ENCODE measurements at regions not wholly inside any gene's neighbourhood (a gene's known extent, or its start where the extent isn't known, plus 50 kb on each side); places are given as distances from the start of the nearest gene placed in this dataset.

DNA sequence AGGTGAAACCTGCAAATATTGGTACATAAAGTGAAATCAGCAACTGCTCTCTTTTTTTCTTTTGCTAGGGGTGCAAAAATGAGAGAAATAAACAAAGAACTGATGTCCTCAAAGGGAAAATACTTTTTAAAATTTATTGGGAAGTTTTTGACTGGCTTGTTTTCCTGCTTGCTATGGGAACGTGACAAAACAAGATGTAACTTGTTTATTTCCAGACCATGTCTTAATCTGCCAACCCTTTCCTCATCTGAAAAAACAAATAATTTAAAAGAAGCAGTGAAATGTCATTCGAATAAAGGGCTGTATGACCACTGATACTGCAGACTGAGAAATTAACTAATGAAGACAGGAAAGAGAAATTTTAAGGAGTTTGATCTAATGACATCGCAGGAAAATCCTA is 221.9 kb downstream of the CBLN4 start:
- no peak for DNase-seq

GRCh38 chr20:55782912-55783253 is 222.4 kb downstream of the CBLN4 start:
- no peak for DNase-seq

DNA sequence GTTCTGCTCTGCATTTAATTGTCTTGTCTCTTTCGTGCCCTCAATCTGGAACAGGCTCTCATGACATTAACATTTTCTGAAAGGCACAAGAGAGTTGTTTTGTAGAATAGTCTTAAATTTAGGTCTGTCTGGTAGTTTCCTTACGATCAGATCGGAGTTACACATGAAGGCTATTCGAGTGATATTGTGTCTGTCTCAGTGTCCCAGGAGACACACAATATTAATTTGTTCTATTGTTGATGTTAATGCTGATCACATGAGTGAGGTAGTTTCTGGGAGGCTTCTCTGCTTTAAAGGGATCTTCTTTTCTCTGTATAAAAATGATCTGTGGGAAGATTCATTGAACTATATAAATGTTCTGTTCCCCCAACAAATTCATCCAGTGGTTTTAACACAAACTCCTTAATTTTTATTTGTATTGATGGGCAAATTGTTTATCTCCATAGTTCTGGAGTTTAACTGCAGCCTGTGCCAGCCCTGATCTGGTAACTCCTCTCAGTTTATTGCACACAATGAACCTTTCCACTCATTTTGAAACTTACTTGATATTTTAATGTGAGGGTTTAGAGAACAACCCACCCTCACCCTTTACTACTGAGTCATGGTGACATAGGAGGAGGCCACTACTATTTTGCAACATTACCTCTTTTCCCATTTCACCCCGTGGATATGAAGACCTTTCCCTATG is 223.0 kb downstream of the CBLN4 start:
- DNase-seq, result no peak

DNA sequence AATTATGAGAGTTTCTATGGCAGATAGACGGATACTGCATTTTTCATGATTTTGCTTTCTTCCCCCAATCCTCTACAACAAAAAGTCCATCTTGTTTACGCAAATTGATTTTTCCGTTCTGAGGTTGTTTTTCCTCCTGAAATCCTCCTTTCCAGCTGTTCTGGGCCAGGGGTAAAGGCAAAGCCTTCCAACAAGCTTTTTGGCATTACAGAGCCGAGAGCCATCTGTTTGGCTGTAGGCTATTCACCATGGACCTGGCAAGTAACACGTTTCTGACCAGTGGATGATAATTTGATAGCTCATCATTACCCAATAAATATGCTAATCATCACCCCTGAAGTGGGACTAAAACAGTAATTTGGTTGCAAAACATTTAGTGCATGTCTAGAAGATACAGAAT is 226.5 kb downstream of the CBLN4 start:
- DNase-seq, result no peak

DNA sequence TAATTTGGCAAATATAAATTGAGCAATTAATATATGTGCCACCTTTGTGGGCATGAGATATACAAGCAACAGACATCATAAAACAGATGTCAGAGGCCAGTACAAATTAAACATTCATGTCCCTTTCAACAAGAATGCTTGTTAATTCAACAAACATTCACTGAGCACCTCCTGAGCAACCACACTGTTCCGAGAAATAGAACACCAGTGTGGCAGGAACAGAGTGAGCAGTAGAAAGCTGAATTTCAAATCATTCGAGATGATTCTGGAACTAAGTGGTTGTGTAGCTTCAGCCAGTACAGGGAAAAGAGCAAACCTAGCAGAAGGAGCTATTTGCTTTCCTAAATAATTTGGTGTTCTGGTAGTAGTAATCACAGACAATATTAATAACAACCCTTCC is 227.7 kb downstream of the CBLN4 start:
- DNase-seq, result no peak

DNA sequence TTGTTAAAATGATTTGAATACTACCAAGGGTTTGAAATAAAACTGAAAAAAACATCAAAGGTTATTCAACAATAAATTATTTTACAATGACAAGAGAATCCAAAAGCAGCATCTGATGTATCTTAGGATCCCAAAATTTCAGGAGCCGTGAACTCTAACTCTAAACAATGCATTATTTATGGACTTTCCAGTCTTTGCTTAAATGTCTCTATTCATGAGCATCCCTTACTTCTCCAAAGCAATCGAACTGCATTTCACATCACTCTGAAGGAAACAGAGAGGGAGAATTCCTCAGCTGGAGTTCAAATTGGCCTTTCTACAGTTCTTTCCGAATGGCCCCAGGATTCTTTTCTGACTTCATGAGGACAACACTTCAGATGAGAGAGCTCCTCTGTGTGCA is 229.1 kb downstream of the CBLN4 start:
- no peak for DNase-seq

- DNase-seq, result no peak
Observed at GRCh38 chr20:55774628-55775027, 230.7 kb downstream of the CBLN4 start.

DNA sequence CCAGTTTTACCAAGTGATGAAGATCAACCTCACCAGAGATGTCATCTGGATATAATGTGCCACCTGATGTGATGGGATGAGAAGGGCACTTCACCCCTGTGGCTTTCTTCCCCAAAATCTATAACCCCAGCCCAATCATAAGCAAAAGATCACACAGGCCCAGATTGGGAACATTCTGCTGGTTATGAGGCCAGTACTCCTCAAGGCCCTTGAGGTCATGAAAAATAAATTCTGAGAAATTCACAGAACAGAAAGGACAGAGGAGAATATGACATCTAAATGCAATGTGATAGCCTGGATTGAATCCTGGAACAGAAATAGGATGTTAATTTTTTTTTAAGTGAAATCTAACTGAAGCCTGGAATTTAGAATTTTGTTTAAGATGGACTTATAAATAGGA is 243.5 kb downstream of the CBLN4 start:
- no peak for DNase-seq

DNA sequence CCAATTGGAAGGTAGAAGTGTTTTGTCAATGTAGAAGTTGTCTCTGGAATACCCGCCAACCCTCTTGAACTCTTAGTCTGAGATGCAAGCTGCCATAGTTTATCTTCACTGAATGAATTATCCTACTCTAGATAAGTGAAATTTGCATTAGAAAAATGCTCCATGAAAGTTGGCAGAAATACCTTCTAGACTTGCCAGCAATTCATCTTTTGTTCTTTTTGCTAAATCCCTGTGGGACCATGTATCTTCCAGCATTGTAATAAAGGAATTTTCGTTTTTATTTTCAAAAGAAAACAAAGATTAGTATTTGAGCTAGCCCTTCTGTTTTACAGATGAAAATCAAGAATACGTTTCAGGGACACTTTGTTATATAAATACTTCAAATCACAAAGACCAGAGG is 244.2 kb downstream of the CBLN4 start:
- no peak for DNase-seq

DNA sequence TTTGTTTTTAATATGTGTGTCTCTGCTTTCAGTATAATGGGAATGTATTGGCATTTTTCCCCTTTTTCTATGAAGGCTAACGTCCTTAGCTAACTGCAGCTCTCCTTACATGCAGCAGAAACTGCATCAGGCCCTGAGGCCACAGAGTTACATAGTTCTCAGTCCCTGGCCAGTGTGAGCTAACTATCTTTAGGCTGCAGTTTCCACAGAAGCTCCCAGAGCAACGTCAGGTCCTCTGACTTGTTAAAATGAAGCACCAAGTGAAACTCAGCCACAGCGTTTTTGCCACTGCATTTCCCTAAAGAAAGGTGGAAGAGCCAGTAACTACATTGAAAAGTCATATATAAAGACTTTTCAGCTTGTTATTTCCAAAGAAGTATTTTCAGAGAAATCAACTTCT is 244.7 kb downstream of the CBLN4 start:
- no peak for DNase-seq

DNA sequence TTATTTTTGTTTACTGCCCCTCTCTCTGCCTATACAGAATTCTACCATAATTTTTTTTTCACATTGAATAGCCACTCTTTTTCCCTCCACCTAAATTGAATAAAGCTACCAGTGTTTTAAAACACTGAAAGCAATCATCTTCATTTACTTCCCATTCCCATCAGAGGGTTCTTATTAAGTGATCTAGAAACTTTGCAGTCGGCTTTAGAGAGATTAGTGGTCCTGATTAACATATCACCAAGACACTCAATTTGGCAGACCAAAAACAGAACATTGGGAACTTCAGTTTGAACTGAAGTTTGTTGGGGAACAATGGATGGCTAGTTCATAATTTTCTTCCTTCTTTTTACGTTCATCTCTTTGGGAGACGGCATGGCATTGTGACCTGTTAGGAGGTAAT is 249.5 kb downstream of the CBLN4 start:
- DNase-seq, result no peak

GRCh38 chr20:55755411-55755810 is 249.9 kb downstream of the CBLN4 start:
- no peak for DNase-seq

DNA sequence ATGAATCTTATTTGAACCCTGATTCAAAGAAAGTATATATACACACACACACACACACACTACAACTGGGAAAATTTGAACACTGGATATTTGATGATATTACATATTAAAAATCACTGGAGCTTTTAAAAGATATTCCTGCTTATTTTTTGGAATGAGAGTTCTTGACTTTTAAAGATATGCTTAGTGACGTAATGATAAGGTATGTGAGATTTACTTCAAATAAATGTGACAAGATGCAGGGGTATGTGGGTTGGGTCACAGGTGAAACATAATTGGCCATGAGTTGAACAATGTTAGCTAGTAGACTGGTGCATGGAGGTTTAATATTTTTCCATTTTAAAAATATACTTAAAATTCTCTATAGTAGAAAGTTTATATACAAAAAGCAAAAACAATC is 258.6 kb downstream of the CBLN4 start:
- no peak for DNase-seq

DNA sequence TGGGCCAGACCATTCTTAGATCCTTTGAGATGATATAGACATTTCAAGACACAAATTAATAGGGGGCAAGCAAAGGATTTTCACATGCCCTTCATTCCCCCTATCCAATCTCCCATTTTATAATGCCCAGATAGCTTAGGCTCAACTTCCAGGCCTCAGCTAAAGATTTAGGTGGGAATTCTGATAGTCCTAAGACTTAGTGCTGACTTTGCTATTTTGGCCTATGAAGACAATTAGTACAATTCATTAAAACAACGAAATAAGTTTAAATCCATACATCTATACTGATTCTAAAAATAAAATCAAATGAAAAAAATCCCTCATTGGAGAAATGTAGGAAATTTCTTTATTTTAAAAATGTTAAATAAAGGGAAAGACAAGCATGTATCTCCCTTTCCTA is 259.5 kb downstream of the CBLN4 start:
- no peak for DNase-seq

- DNase-seq, result no peak
Observed at GRCh38 chr20:55744896-55745295, 260.4 kb downstream of the CBLN4 start.

- DNase-seq, result no peak
Observed at GRCh38 chr20:55741801-55742200, 263.5 kb downstream of the CBLN4 start.

- no peak for DNase-seq
Observed at GRCh38 chr20:55740076-55740475, 265.2 kb downstream of the CBLN4 start.

DNA sequence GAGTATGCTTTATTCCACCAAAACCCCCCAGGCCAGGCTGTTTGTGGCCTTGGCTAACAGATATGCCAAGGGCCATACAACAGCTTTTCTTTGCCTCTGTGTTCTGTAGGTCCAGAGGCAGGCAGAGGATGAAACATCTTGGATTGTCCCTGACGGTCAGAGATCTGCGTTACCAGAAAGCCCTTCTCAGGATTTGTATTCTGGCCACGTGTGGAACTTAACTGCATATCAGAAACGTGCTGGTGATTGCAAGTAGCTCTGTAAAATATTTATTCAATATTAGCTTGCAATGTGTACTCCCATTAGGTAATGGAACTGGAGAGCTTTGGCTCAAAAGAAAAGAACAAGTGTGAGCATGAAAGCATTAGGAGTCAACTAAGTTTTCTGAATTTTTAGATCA is 275.0 kb downstream of the CBLN4 start:
- no peak for DNase-seq

GRCh38 chr20:55714736-55715135 is 290.6 kb downstream of the CBLN4 start:
- DNase-seq, result no peak

DNA sequence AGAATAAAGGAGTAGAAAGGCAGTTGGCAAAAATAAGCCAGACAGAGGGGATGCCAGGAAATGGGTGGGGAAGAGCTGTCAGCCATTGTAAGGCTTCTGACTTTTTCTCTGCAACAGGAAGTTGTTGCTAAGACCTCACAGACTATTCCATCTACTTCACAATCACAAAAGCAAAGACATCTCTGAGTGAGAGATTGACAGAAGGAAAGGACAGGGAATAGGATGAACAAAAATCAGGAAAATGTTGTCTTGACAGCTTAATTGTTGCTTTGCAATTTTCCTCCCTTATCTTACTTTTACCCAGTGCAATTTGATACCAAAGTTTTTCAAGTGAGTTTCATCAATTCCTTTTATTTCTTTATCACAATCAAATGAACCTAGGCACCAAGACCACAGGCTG is 291.2 kb downstream of the CBLN4 start:
- DNase-seq, result no peak

DNA sequence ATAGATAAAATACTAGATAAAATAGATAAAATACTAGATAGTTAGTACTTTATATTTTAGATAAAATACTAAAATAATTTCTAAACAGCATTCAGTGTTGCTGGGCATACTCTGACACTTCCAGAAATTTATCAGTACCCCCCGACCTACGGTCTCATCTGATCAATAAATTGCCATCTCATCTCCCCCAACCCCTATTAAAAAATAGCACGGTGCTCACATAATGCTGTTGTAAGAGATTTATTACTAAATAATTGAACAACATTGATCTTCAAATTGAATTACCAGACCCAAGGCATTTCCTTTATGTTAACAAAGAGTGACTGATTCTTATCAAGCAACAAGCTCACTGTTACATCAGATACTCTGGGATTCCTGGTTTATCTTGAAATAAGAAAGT is 300.9 kb downstream of the CBLN4 start:
- no peak for DNase-seq

- DNase-seq, result no peak
Observed at GRCh38 chr20:55701467-55701866, 303.9 kb downstream of the CBLN4 start.

DNA sequence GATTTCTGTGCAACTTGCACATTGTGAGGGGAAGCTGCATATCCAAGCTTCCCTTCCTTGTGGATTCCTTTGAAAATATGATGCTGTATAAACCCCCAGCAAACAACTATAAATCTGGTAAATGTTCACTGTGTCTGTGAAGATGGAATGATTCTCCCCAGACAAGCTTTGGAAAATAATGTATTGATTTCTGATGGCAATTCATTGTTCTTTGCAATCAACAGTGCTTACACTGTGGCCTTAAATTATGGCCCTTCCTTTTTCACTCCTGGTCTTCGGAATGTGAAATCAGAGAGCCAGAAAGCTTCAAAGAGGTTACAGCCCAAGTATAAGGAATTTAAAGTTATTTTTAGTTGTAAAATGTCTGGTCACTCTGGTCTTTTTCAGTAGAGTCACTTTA is 308.8 kb downstream of the CBLN4 start:
- no peak for DNase-seq

DNA sequence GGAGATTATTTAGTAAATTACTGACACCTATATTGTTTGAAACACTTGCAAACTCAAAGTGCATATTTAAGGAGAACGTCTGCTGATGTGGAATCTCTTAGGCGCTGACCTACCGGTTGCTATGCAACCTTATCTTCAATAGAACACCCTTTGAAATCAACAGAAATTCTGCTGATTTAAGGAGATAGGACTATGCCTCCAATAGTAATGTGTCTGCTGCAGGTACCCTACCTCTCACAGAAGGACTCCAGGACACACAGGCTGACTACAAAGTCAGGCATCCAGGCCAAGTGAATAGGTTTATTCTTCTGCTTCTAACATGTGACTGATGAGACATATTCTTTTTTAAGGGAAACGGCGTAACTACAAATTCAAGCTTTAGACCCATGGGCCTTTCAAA is 311.7 kb downstream of the CBLN4 start:
- no peak for DNase-seq

Data from anterior cingulate cortex (tissue), 58 donors.